ENCODE measurements at regions not wholly inside any gene's neighbourhood (a gene's known extent, or its start where the extent isn't known, plus 50 kb on each side); places are given as distances from the start of the nearest gene placed in this dataset.

DNA sequence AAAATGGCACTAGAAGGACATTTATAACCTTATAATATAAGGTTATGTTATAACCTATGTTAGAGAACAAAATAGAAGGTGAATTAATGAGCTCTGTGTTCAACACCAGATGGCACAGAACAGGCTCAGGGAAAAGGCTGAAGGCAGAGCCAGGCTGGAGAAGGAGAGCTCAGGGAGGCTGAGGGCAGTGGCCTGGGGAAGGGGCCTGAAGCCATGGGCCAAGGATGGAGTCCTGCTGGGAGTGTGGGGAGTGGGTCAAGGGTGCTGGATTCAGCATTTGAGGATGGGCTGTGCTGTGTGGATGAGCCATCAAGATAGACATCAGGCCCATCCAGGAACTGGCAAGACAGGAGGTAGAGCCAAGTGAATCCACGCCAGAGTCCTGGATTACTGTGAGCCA lies 218.8 kb downstream of the ZNF248 start:
- Histone ChIP-seq H3K4me1 (ENCODE audit: insufficient read depth, low read length) (no peaks in the 10 kb centered on the region), H4K20me1 (ENCODE audit: insufficient read depth, low read length) (no peaks in the 10 kb centered on the region), H3K36me3 (replicated peaks in 1 of 2; ENCODE audit: control insufficient read depth in 1 of 2, insufficient read depth in 2 of 2, low read length in 2 of 2) (no peaks in the 10 kb centered on the region), H3K27me3 (ENCODE audit: control insufficient read depth in 1 of 2, insufficient read depth in 2 of 2, low read length in 2 of 2) (no peaks in the 10 kb centered on the region), H3K27ac (ENCODE audit: extremely low read length, insufficient read depth, low read length) (no peak overlapping the region), H3K4me2 (ENCODE audit: low read depth, low read length) (no peak overlapping the region), H2AFZ (ENCODE audit: low read length) (no peak overlapping the region), H3K79me2 (ENCODE audit: insufficient read depth, low read length) (no peaks in the 10 kb centered on the region), H3K9ac (ENCODE audit: insufficient read depth, low read depth, low read length) (no peak overlapping the region), H3K9me3 (ENCODE audit: low read length) (peaks cover 18% of the 10 kb centered on the region), H3K4me3 (replicated peaks in 1 of 3; ENCODE audit: insufficient read depth in 1 of 3, low read depth in 2 of 3, low read length in 3 of 3) (no peak overlapping the region)
- TF ChIP-seq FOXM1 (CRISPR knock-in tag; IDR thresholded peaks at IDR 0.05) (no peak), ZNF207 (IDR thresholded peaks at IDR 0.05; ENCODE audit: borderline replicate concordance) (no peak)
- ATAC-seq (no peak), FAIRE-seq (no peak), DNase-seq (ENCODE audit: low spot score) (no peak)
- ChIA-PET CTCF (ENCODE audit: low intra/inter-chr PET ratio, low total read pairs) (no interaction called here), POLR2A (no interaction called here)
- BruUV-seq (replicated peaks): no TSS peak
- WGBS (ENCODE audit: low lambda C conversion rate): 0% methylated on average over 1 of the region's 1 CpG
- in situ Hi-C loops (cut with HindIII; ENCODE audit: extremely low pct_ligation_motif_present, low pct_unique_long_range_greater_than_20kb): no loop called here
- intact Hi-C loops (cut with micrococcal nuclease; ENCODE audit: unreplicated experiment): no loop called here

DNA sequence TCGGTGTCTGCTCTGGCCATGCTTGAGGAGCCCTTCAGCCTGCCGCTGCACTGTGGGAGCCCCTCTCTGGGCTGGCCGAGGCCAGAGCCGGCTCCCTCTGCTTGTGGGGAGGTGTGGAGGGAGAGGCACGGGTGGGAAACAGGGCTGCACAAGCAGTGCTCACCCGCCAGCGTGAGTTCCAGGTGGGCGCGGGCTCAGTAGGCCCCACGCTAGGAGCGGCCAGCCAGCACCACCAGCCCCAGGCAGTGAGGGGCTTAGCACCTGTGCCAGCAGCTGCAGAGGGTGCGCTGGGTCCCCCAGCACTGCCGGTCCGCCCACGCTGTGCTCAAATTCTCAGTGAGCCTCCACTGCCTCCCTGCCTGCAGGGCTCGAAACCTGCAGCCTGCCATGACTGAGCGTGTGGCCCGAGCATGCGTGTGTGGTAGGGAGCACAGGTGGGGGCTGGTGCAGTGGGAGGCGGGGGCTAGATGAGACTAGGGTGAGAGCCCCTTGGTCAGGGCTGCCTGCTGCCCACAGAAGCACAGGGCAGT lies 223.0 kb downstream of the ZNF248 start:
- no peaks in the 10 kb centered on the region for H3K4me1 ChIP-seq (ENCODE audit: insufficient read depth, low read length)
- H3K4me3 ChIP-seq (replicated peaks in 1 of 3; ENCODE audit: insufficient read depth in 1 of 3, low read depth in 2 of 3, low read length in 3 of 3): no peak overlapping the region
- TF ChIP-seq, protein P1, sequence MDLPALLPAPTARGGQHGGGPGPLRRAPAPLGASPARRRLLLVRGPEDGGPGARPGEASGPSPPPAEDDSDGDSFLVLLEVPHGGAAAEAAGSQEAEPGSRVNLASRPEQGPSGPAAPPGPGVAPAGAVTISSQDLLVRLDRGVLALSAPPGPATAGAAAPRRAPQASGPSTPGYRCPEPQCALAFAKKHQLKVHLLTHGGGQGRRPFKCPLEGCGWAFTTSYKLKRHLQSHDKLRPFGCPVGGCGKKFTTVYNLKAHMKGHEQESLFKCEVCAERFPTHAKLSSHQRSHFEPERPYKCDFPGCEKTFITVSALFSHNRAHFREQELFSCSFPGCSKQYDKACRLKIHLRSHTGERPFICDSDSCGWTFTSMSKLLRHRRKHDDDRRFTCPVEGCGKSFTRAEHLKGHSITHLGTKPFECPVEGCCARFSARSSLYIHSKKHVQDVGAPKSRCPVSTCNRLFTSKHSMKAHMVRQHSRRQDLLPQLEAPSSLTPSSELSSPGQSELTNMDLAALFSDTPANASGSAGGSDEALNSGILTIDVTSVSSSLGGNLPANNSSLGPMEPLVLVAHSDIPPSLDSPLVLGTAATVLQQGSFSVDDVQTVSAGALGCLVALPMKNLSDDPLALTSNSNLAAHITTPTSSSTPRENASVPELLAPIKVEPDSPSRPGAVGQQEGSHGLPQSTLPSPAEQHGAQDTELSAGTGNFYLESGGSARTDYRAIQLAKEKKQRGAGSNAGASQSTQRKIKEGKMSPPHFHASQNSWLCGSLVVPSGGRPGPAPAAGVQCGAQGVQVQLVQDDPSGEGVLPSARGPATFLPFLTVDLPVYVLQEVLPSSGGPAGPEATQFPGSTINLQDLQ (CRISPR knock-in tag; IDR thresholded peaks at IDR 0.05): no peak
- TF ChIP-seq SIX1 (CRISPR knock-in tag; IDR thresholded peaks at IDR 0.05; ENCODE audit: borderline replicate concordance) (no peak), PPARG (CRISPR knock-in tag; conservative IDR thresholded peaks at IDR 0.05) (no peak)
- H3K79me2 ChIP-seq (ENCODE audit: insufficient read depth, low read length): no peaks in the 10 kb centered on the region
- ATAC-seq: no peak
- no peaks in the 10 kb centered on the region for H3K36me3 ChIP-seq (replicated peaks in 1 of 2; ENCODE audit: control insufficient read depth in 1 of 2, insufficient read depth in 2 of 2, low read length in 2 of 2)
- DNase-seq (ENCODE audit: low spot score): no peak
- intact Hi-C loops (cut with micrococcal nuclease; ENCODE audit: unreplicated experiment): no loop called here
- in situ Hi-C loops (cut with HindIII; ENCODE audit: extremely low pct_ligation_motif_present, low pct_unique_long_range_greater_than_20kb): no loop called here
- H3K4me2 ChIP-seq (ENCODE audit: low read depth, low read length): no peak overlapping the region
- H3K9ac ChIP-seq (ENCODE audit: insufficient read depth, low read depth, low read length): no peak overlapping the region
- CTCF ChIA-PET (ENCODE audit: low intra/inter-chr PET ratio, low total read pairs): no interaction called here
- H3K27me3 ChIP-seq (ENCODE audit: control insufficient read depth in 1 of 2, insufficient read depth in 2 of 2, low read length in 2 of 2): peaks cover 0 to 1% of the 10 kb centered on the region in 2 experiments; a peak in 1 of 5 replicates
- H2AFZ ChIP-seq (ENCODE audit: low read length): no peak overlapping the region
- WGBS (ENCODE audit: low lambda C conversion rate): 42% methylated on average over 15 of the region's 20 CpGs
- H4K20me1 ChIP-seq (ENCODE audit: insufficient read depth, low read length): no peaks in the 10 kb centered on the region
- no peak overlapping the region for H3K27ac ChIP-seq (ENCODE audit: extremely low read length, insufficient read depth, low read length)
- BruUV-seq (replicated peaks): no TSS peak
- POLR2A ChIA-PET: no interaction called here
- FAIRE-seq: no peak
- H3K9me3 ChIP-seq (ENCODE audit: low read length): peaks cover 18% of the 10 kb centered on the region

Measured in HepG2 (cell line).